Stromal cell of bone marrow (primary cell): ENCODE measurements at regions not wholly inside any gene's neighbourhood (a gene's known extent, or its start where the extent isn't known, plus 50 kb on each side); places are given as distances from the start of the nearest gene placed in this dataset.

Experiments
- DNase-seq: peaks from one replicate; pipeline ENCODE4 v3.0.0-alpha.2; 2012; ENCODE audit warnings: low read depth

- DNase-seq = no peak
Measured at GRCh38 chr2:238963161-238963970, 115.5 kb downstream of the TWIST2 start.

GRCh38 chr2:238963971-238964328 lies 116.1 kb downstream of the TWIST2 start:
- no peak for DNase-seq

GRCh38 chr2:238964544-238965067 lies 116.7 kb downstream of the TWIST2 start:
- no peak for DNase-seq

- DNase-seq = no peak
Measured at GRCh38 chr2:238965371-238966071, 117.6 kb downstream of the TWIST2 start.

- DNase-seq = no peak
Measured at GRCh38 chr2:238966072-238966937, 118.4 kb downstream of the TWIST2 start.

GRCh38 chr2:238967031-238967977 lies 119.4 kb downstream of the TWIST2 start:
- no peak for DNase-seq

GRCh38 chr2:238967978-238968360 lies 120.1 kb downstream of the TWIST2 start:
- no peak for DNase-seq

GRCh38 chr2:238968616-238969384 lies 120.9 kb downstream of the TWIST2 start:
- DNase-seq = no peak

GRCh38 chr2:238969857-238970256 lies 122.0 kb downstream of the TWIST2 start:
- no peak for DNase-seq

- DNase-seq = no peak
Measured at GRCh38 chr2:238970553-238971081, 122.7 kb downstream of the TWIST2 start.

GRCh38 chr2:238971318-238972145 lies 123.6 kb downstream of the TWIST2 start:
- DNase-seq = no peak

GRCh38 chr2:238972146-238972445 lies 124.2 kb downstream of the TWIST2 start:
- no peak for DNase-seq

GRCh38 chr2:238973038-238973739 lies 125.3 kb downstream of the TWIST2 start:
- DNase-seq = no peak

GRCh38 chr2:238974081-238974480 lies 126.2 kb downstream of the TWIST2 start:
- DNase-seq = peak; percentile 36

GRCh38 chr2:238974501-238975166 lies 126.7 kb downstream of the TWIST2 start:
- DNase-seq = peak; percentile 73

GRCh38 chr2:238975408-238975807 lies 127.5 kb downstream of the TWIST2 start:
- DNase-seq = no peak

GRCh38 chr2:238978497-238978896 lies 130.6 kb downstream of the TWIST2 start:
- DNase-seq = no peak

GRCh38 chr2:238979636-238980035 lies 131.8 kb downstream of the TWIST2 start:
- no peak for DNase-seq
